IMR-90 (cell line): ENCODE measurements at regions not wholly inside any gene's neighbourhood (a gene's known extent, or its start where the extent isn't known, plus 50 kb on each side); places are given as distances from the start of the nearest gene placed in this dataset.

ENCODE experiments used
- NFE2L2 ChIP-seq: fragments of 150-350 bp; IDR thresholded peaks from 2 replicates; pipeline ENCODE4 v1.6.1; 2016; ENCODE audit warnings: low read depth, mild to moderate bottlenecking, low read length
- POLR2A ChIP-seq: IDR thresholded peaks from 2 replicates; pipeline ENCODE4 v1.6.1; 2012; ENCODE audit warnings: mild to moderate bottlenecking, low read depth, low read length
- RFX5 ChIP-seq: IDR thresholded peaks from 2 replicates; pipeline ENCODE4 v1.8.0; 2012; ENCODE audit warnings: low read depth, mild to moderate bottlenecking, low read length, moderate library complexity
- TF ChIP-seq, protein P1 (sequence below): conservative IDR thresholded peaks from 2 replicates; pipeline ENCODE4 v1.5.1; 2012; ENCODE audit warnings: mild to moderate bottlenecking, low read depth, low read length, improper control_type of control experiment
- TF ChIP-seq, protein P2 (sequence below): fragments of 150-350 bp; IDR thresholded peaks from 2 replicates; pipeline ENCODE4 v1.6.1; 2016; ENCODE audit warnings: low read depth, mild to moderate bottlenecking, low read length, moderate library complexity, borderline replicate concordance

DNA sequence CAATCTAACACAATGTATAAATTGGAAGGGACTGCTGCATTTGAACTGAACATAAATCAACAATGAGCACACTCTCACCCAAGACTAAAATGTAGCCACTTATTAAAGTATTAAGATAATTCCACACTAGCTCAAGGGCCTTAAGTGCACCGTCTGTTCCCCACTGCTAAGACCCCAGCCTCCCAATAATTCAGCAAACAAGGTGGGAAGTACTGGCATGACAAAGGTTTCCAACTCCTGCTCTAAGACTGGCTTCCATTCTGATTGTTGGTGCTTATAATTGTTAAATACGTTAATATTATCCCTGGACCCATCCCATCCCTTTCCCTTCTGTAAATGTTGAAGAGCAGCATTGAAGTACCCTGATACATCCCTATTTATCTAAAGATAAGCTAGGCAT, 636.7 kb downstream of the NR2F1-AS1 start:
- TF ChIP-seq, protein P1, sequence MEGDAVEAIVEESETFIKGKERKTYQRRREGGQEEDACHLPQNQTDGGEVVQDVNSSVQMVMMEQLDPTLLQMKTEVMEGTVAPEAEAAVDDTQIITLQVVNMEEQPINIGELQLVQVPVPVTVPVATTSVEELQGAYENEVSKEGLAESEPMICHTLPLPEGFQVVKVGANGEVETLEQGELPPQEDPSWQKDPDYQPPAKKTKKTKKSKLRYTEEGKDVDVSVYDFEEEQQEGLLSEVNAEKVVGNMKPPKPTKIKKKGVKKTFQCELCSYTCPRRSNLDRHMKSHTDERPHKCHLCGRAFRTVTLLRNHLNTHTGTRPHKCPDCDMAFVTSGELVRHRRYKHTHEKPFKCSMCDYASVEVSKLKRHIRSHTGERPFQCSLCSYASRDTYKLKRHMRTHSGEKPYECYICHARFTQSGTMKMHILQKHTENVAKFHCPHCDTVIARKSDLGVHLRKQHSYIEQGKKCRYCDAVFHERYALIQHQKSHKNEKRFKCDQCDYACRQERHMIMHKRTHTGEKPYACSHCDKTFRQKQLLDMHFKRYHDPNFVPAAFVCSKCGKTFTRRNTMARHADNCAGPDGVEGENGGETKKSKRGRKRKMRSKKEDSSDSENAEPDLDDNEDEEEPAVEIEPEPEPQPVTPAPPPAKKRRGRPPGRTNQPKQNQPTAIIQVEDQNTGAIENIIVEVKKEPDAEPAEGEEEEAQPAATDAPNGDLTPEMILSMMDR = no peak
- TF ChIP-seq, protein P2, sequence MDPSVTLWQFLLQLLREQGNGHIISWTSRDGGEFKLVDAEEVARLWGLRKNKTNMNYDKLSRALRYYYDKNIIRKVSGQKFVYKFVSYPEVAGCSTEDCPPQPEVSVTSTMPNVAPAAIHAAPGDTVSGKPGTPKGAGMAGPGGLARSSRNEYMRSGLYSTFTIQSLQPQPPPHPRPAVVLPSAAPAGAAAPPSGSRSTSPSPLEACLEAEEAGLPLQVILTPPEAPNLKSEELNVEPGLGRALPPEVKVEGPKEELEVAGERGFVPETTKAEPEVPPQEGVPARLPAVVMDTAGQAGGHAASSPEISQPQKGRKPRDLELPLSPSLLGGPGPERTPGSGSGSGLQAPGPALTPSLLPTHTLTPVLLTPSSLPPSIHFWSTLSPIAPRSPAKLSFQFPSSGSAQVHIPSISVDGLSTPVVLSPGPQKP = no peak
- TF ChIP-seq NFE2L2 (no peak), POLR2A (no peak), RFX5 (no peak)
